ES-I3 (cell line): ENCODE measurements at regions not wholly inside any gene's neighbourhood (a gene's known extent, or its start where the extent isn't known, plus 50 kb on each side); places are given as distances from the start of the nearest gene placed in this dataset.

Source experiments
- H3K36me3 ChIP-seq: 2 replicates; pipeline ENCODE4 v1.6.1; 2013; ENCODE audit warnings: mild to moderate bottlenecking, low read length, control low read depth, moderate library complexity; ENCODE audit not compliant: insufficient read depth
- H3K4me1 ChIP-seq: 2 replicates; pipeline ENCODE4 v1.6.1; 2013; ENCODE audit warnings: mild to moderate bottlenecking, control low read depth, low read length; ENCODE audit not compliant: insufficient read depth
- H3K9ac ChIP-seq: 2 replicates; pipeline ENCODE4 v1.6.1; 2013; ENCODE audit warnings: low read depth, mild to moderate bottlenecking, low read length, moderate library complexity
- H3K9me3 ChIP-seq: 2 replicates; pipeline ENCODE4 v1.6.1; 2013; ENCODE audit warnings: mild to moderate bottlenecking, low read length, moderate library complexity; ENCODE audit not compliant: control insufficient read depth, insufficient read depth

GRCh38 chr1:221625026-221625425, 116.9 kb downstream of the DUSP10 start:
- Histone ChIP-seq H3K4me1 (0 out of 2 replicates have a peak, but pooled peaks cover 3% of the 10 kb centered on the region), H3K36me3 (no peaks in the 10 kb centered on the region), H3K9me3 (no peaks in the 10 kb centered on the region), H3K9ac (no peak overlapping the region)

GRCh38 chr1:221626041-221626440, 115.8 kb downstream of the DUSP10 start:
- no peak overlapping the region for H3K9ac ChIP-seq
- H3K36me3 ChIP-seq, result no peaks in the 10 kb centered on the region
- H3K4me1 ChIP-seq, result 0 out of 2 replicates have a peak, but pooled peaks cover 3% of the 10 kb centered on the region
- H3K9me3 ChIP-seq, result no peaks in the 10 kb centered on the region

- Histone ChIP-seq H3K4me1 (no peaks in the 10 kb centered on the region), H3K9ac (no peak overlapping the region), H3K36me3 (no peaks in the 10 kb centered on the region), H3K9me3 (no peaks in the 10 kb centered on the region)
Observed at GRCh38 chr1:221630236-221630635, 111.7 kb downstream of the DUSP10 start.

DNA sequence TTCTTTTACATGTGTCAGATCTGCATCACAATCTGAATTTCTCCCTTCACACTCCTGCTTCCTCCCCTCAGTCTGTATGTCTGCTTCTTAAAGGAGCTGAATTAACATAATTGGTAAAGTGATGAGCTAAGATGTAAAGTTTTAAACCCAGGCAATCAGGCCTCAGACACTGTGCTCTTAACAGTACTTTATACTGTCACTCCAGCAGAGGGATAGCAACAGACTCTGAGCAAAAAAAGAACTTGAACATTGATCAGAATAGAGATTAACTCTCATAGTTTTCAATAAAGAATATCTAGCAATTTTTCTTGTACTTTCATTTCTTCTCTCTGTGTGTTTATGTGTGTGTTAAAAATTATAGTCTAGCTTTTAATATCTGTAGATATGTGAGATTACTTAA, 110.3 kb downstream of the DUSP10 start:
- Histone ChIP-seq H3K4me1 (no peaks in the 10 kb centered on the region), H3K9ac (no peak overlapping the region), H3K9me3 (no peaks in the 10 kb centered on the region), H3K36me3 (no peaks in the 10 kb centered on the region)

DNA sequence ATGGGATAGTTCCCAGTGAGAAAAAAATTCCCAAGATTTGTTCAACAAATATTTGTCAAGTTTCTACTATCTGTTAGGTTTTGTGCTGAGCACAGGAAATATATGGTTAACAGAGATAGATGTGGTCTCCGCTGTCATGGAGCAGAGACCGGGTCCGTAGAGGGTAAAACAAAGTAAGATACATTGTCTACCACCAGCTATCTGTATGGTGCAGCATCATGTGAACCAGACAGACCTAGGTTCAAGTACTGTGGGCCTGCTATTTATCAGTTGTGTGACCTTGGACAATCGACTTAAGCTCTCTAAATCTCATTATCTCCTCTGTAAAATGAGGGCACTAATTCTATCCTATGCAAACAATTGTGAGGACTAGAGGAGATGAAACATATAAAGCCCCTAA, 109.8 kb downstream of the DUSP10 start:
- Histone ChIP-seq H3K9ac (no peak overlapping the region), H3K36me3 (no peaks in the 10 kb centered on the region), H3K4me1 (no peaks in the 10 kb centered on the region), H3K9me3 (no peaks in the 10 kb centered on the region)

- H3K9ac ChIP-seq, result no peak overlapping the region
- H3K9me3 ChIP-seq, result no peaks in the 10 kb centered on the region; the same call in 1 of the 2 replicates
- no peaks in the 10 kb centered on the region for H3K4me1 ChIP-seq
- H3K36me3 ChIP-seq, result no peaks in the 10 kb centered on the region
Observed at GRCh38 chr1:221633841-221634409, 108.0 kb downstream of the DUSP10 start.

- Histone ChIP-seq H3K9ac (no peak overlapping the region), H3K4me1 (no peaks in the 10 kb centered on the region), H3K9me3 (no peaks in the 10 kb centered on the region; the same call in 1 of the 2 replicates), H3K36me3 (no peaks in the 10 kb centered on the region)
Observed at GRCh38 chr1:221634606-221635005, 107.3 kb downstream of the DUSP10 start.

DNA sequence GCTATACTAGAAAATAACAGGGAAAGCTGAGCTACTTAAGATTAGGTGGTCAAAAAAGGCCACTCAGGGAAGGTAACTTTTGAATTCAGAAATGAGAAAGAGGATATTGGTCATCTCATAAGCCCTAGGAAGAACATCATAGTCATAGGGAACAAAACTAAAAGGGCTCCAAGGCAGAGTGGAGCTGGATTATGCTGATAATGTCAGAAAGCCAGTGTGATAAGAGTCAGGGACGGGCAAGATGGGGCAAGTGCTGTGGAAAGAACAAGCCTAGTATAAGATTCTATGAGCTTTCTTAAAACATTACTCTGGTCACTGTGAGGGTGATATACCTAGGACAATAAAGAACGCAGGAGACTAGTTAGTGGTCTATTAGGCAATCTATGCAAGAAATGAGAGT, 106.6 kb downstream of the DUSP10 start:
- Histone ChIP-seq H3K36me3 (no peaks in the 10 kb centered on the region), H3K9ac (no peak overlapping the region), H3K4me1 (no peaks in the 10 kb centered on the region), H3K9me3 (no peaks in the 10 kb centered on the region; the same call in 1 of the 2 replicates)

DNA sequence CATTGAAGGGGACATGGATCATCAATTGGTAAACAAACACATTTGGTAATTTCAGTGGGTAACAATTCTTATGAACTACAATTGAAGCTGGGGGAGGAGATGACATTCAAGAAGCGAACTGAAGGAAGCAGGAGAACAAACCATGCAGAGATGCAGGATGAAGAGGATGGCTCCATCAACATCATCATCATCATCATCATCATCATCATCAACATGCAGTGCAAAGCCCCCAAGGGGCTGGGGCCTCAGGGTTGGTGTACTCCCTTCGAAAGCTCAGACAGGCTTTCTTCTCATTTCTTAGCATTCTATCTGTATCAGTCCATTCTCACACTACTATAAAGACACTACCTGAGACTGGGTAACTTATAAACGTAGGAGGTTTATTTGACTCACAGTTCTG, 105.8 kb downstream of the DUSP10 start:
- no peaks in the 10 kb centered on the region for H3K4me1 ChIP-seq
- H3K9me3 ChIP-seq, result no peaks in the 10 kb centered on the region; the same call in 1 of the 2 replicates
- H3K9ac ChIP-seq, result no peak overlapping the region
- H3K36me3 ChIP-seq, result no peaks in the 10 kb centered on the region

GRCh38 chr1:221636967-221637366, 104.9 kb downstream of the DUSP10 start:
- Histone ChIP-seq H3K9ac (no peak overlapping the region), H3K4me1 (no peaks in the 10 kb centered on the region), H3K36me3 (no peaks in the 10 kb centered on the region), H3K9me3 (no peaks in the 10 kb centered on the region; the same call in 1 of the 2 replicates)

DNA sequence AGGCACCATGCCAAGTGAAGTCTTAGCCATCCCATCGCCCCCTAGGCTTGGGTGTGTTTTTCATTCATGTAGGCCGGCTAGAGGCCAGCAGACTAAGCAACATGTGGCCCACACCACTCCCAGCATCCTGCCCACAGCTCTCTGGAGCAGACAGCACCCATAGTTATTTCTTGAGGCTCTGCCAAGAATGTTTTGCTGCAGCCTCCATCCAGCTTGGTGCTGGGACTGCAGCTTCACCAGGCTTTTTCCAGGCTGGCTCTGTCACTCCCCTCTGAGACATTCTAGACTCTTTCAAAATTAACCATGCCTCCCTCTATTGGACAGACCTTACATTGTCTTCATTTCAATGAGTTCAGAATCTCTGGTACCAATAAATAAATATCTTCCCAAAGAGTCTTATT, 104.2 kb downstream of the DUSP10 start:
- Histone ChIP-seq H3K9me3 (no peaks in the 10 kb centered on the region; the same call in 1 of the 2 replicates), H3K9ac (no peak overlapping the region), H3K4me1 (no peaks in the 10 kb centered on the region), H3K36me3 (no peaks in the 10 kb centered on the region)

GRCh38 chr1:221638595-221638994, 103.3 kb downstream of the DUSP10 start:
- no peaks in the 10 kb centered on the region; the same call in 1 of the 2 replicates for H3K9me3 ChIP-seq
- H3K36me3 ChIP-seq, result no peaks in the 10 kb centered on the region
- H3K9ac ChIP-seq, result no peak overlapping the region
- no peaks in the 10 kb centered on the region for H3K4me1 ChIP-seq

DNA sequence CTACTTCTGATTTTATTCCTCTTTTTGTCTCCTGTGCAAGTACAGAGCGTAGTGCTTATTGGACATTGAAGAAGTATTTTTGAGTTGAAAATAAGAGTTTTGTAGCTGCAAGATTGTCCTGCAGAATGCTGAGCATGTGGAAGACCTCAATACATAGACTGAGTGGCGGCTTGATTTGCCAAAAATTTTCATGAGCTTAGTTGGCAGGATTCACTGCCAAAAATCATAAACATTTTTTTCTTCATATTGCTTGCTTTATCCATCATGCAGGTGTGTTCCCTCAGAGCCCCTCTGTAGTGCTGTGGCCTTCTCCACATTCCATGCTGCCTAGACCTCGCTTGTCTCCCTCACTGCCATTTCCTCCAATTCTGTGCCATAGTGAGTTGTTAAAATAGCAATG, 100.1 kb downstream of the DUSP10 start:
- Histone ChIP-seq H3K36me3 (no peaks in the 10 kb centered on the region), H3K9me3 (peaks cover 2% of the 10 kb centered on the region; the same call in 1 of the 2 replicates), H3K9ac (no peak overlapping the region), H3K4me1 (peaks cover 9% of the 10 kb centered on the region; the same call in 1 of the 2 replicates)

DNA sequence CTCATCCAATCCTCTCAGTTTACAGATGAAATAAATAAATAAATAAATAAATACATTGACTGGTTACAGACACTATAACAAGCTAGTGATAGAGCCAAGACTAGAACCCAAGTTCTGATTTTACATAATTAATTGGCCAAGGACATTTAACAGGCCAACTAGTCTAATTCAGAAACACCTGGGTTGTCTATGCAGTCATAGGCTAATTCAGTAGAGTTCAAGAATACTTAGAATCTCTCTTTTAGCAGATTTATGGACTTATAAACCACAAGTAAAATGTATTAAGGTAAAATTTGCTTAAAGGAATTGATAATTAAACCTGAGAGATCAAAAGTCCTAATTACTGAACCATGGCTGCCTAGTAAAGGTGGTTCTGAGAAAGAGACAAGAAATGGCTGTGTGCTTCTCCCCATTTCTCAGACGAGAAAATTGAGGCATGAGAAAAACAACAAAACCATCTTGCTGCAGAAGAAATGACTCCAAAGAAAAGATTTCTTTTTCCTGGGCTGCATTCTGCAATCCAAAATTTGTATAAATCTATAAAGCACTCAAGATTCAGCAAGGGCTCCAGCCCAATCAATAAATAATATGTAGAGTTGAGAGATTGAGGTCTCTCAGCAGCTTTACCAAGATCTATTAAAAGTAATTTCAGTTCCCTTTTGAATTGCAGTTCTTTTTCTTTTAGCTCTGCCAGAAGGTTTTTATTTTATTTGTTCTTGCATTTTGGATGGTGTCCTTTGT, 98.3 kb downstream of the DUSP10 start:
- no peak overlapping the region for H3K9ac ChIP-seq
- peaks cover 6% of the 10 kb centered on the region; the same call in 1 of the 2 replicates for H3K9me3 ChIP-seq
- H3K4me1 ChIP-seq, result peaks cover 9% of the 10 kb centered on the region; the same call in 1 of the 2 replicates
- no peaks in the 10 kb centered on the region for H3K36me3 ChIP-seq

GRCh38 chr1:221644145-221644448, 97.8 kb downstream of the DUSP10 start:
- H3K9ac ChIP-seq, result no peak overlapping the region
- H3K9me3 ChIP-seq, result peaks cover 6% of the 10 kb centered on the region; the same call in 1 of the 2 replicates
- H3K4me1 ChIP-seq, result peaks cover 9% of the 10 kb centered on the region; the same call in 1 of the 2 replicates
- no peaks in the 10 kb centered on the region for H3K36me3 ChIP-seq
